ENCODE measurements at regions not wholly inside any gene's neighbourhood (a gene's known extent, or its start where the extent isn't known, plus 50 kb on each side); places are given as distances from the start of the nearest gene placed in this dataset.

- no peak for DNase-seq
Observed at GRCh38 chr1:208866386-208866955, 622.3 kb upstream of the PLXNA2 start.

- DNase-seq, result no peak
Observed at GRCh38 chr1:208868554-208868953, 624.4 kb upstream of the PLXNA2 start.

GRCh38 chr1:208874915-208875314 lies 630.7 kb upstream of the PLXNA2 start:
- DNase-seq, result no peak

- DNase-seq, result no peak
Observed at GRCh38 chr1:208879022-208879421, 634.8 kb upstream of the PLXNA2 start.

- DNase-seq, result no peak
Observed at GRCh38 chr1:208880433-208881100, 636.4 kb upstream of the PLXNA2 start.

GRCh38 chr1:208885060-208885459 lies 640.9 kb upstream of the PLXNA2 start:
- no peak for DNase-seq

GRCh38 chr1:208885650-208886049 lies 641.5 kb upstream of the PLXNA2 start:
- no peak for DNase-seq

GRCh38 chr1:208888376-208888775 lies 644.2 kb upstream of the PLXNA2 start:
- no peak for DNase-seq

- DNase-seq, result no peak
Observed at GRCh38 chr1:208892147-208892546, 648.0 kb upstream of the PLXNA2 start.

GRCh38 chr1:208893251-208893650 lies 649.1 kb upstream of the PLXNA2 start:
- DNase-seq, result no peak

GRCh38 chr1:208895181-208895580 lies 651.0 kb upstream of the PLXNA2 start:
- DNase-seq, result no peak

GRCh38 chr1:208895820-208896219 lies 651.6 kb upstream of the PLXNA2 start:
- DNase-seq, result no peak

- DNase-seq, result no peak
Observed at GRCh38 chr1:208896768-208897167, 652.6 kb upstream of the PLXNA2 start.

GRCh38 chr1:208899438-208899837 lies 655.3 kb upstream of the PLXNA2 start:
- DNase-seq, result no peak

GRCh38 chr1:208903251-208903905 lies 659.2 kb upstream of the PLXNA2 start:
- DNase-seq, result no peak

- no peak for DNase-seq
Observed at GRCh38 chr1:208907790-208908189, 663.6 kb upstream of the PLXNA2 start.

- no peak for DNase-seq
Observed at GRCh38 chr1:208909011-208909984, 665.1 kb upstream of the PLXNA2 start.

GRCh38 chr1:208910161-208910560 lies 666.0 kb upstream of the PLXNA2 start:
- no peak for DNase-seq

GRCh38 chr1:208917281-208917680 lies 666.2 kb upstream of the CAMK1G start:
- no peak for DNase-seq

- DNase-seq, result no peak
Observed at GRCh38 chr1:208917723-208918122, 665.8 kb upstream of the CAMK1G start.

- no peak for DNase-seq
Observed at GRCh38 chr1:208918160-208918559, 665.4 kb upstream of the CAMK1G start.

GRCh38 chr1:208919371-208919770 lies 664.1 kb upstream of the CAMK1G start:
- no peak for DNase-seq

GRCh38 chr1:208921259-208921658 lies 662.3 kb upstream of the CAMK1G start:
- no peak for DNase-seq

Measured in activated CD4-positive, alpha-beta T cell treated with anti-CD3 and anti-CD28 coated beads, Interleukin-2, amount 50 U/mL, for 4 hours (primary cell).